ENCODE measurements at regions not wholly inside any gene's neighbourhood (a gene's known extent, or its start where the extent isn't known, plus 50 kb on each side); places are given as distances from the start of the nearest gene placed in this dataset.

DNA sequence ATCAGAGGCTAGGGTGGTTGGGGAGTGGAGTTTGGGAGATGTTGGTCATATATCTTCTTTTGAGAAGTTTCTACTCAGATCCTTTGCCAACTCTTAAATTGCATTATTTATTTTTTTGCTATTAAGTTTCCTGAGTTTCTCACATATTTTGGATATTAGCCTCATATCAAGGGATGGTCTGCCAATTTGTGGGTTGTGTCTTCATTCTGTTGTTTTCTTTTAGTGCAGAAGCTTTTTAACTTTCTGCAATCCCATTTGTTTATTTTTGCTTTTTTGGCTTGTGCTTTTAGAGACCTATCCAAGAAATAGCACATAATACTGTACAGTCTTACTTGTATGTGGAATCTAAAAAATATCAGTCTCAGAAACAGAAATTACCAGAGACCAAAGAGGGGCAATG lies 509.2 kb upstream of the HS3ST1 start:
- H3K4me3 ChIP-seq = no peak overlapping the region
- intact Hi-C loops (cut with micrococcal nuclease; ENCODE audit: unreplicated experiment) = no loop called here
- no peaks in the 10 kb centered on the region for H3K4me1 ChIP-seq (replicated peaks; ENCODE audit: insufficient read depth)
- H3K9me2 ChIP-seq (ENCODE audit: insufficient read depth) = no peaks in the 10 kb centered on the region
- no peaks in the 10 kb centered on the region for H4K20me1 ChIP-seq (ENCODE audit: insufficient read depth)
- no peaks in the 10 kb centered on the region for H3F3A ChIP-seq (ENCODE audit: insufficient read depth, low read depth)
- no peak for DNase-seq
- no peaks in the 10 kb centered on the region for H3K36me3 ChIP-seq (ENCODE audit: low read depth)
- no peak for TF ChIP-seq EZH2 (IDR thresholded peaks at IDR 0.05; ENCODE audit: low read depth)
- no peak for TF ChIP-seq CTCF (conservative IDR thresholded peaks at IDR 0.05)
- ChIA-PET POLR2A (ENCODE audit: unreplicated experiment) (interaction anchor here (0.6 kb wide), 1 partner anchor 206 kb away, joined by 7 read pairs; no protein-coding TSS in a partner anchor), CTCF (no interaction called here)
- no peak overlapping the region for H3K27ac ChIP-seq
- H2AFZ ChIP-seq = no peak overlapping the region
- no TSS peak for BruUV-seq (replicated peaks)
- H3K79me2 ChIP-seq (ENCODE audit: low read depth) = no peaks in the 10 kb centered on the region
- no peaks in the 10 kb centered on the region for H3K9me3 ChIP-seq (ENCODE audit: insufficient read depth, low read depth)
- H3K27me3 ChIP-seq (ENCODE audit: insufficient read depth, low read depth) = no peaks in the 10 kb centered on the region
- no peak overlapping the region for H3K4me2 ChIP-seq

DNA sequence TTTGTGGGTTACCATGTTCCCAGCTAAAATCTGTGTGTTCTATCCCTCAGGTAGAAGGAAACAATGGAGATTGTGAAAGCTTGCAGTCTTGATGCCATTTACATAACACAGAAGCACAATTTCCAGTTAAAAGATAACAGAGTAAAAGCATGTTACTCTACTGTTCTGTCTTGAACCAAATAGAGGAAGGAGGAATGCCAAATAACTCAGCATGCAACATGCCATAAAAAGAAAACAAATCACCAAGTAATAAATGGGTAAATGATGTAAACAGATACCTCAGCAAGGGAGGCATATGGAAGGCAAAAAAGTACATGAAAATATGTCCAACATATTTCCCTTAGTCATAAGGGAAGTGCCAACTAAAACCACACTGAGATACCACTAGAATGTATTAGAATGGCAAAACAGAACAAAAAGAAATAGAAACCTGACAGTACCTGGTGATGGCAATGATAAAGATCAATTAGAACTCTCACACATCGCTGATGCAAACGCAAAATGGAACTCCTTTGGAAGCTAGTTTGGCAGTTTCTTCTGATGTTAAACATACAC lies 502.6 kb upstream of the HS3ST1 start:
- no peaks in the 10 kb centered on the region; the same call in 1 of the 2 replicates for H4K20me1 ChIP-seq (ENCODE audit: insufficient read depth)
- H2AFZ ChIP-seq = no peak overlapping the region
- intact Hi-C loops (cut with micrococcal nuclease; ENCODE audit: unreplicated experiment) = no loop called here
- H3K79me2 ChIP-seq (ENCODE audit: low read depth) = no peaks in the 10 kb centered on the region
- H3K9me2 ChIP-seq (ENCODE audit: insufficient read depth) = no peaks in the 10 kb centered on the region
- no peaks in the 10 kb centered on the region for H3K9me3 ChIP-seq (ENCODE audit: insufficient read depth, low read depth)
- H3K27ac ChIP-seq = no peak overlapping the region
- ChIA-PET CTCF (no interaction called here), POLR2A (ENCODE audit: unreplicated experiment) (no interaction called here)
- no peaks in the 10 kb centered on the region for H3K36me3 ChIP-seq (ENCODE audit: low read depth)
- BruUV-seq (replicated peaks) = no TSS peak
- H3K4me2 ChIP-seq = no peak overlapping the region
- no peaks in the 10 kb centered on the region for H3F3A ChIP-seq (ENCODE audit: insufficient read depth, low read depth)
- no peak overlapping the region for H3K4me3 ChIP-seq
- DNase-seq = no peak
- H3K4me1 ChIP-seq (replicated peaks; ENCODE audit: insufficient read depth) = no peaks in the 10 kb centered on the region
- TF ChIP-seq CTCF (conservative IDR thresholded peaks at IDR 0.05) (no peak), EZH2 (IDR thresholded peaks at IDR 0.05; ENCODE audit: low read depth) (no peak)
- H3K27me3 ChIP-seq (ENCODE audit: insufficient read depth, low read depth) = no peaks in the 10 kb centered on the region

DNA sequence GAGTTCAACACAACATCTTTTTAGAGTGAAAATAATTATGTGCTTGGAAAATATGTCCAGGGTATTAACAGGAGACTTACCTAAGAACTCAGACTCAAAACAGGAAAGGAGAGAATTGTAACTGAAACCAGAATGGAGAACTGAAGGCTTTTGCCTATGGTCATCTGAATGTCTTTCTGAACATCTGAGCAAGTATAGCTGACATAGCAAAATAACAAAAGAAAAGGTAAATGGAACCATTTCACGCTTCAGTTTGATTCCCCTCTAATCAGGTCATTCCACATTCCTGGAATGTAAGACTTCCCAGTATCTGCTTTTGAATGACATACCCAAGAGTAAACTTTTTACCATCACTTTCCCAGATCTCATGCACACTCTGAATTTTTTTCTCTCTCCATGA lies 500.4 kb upstream of the HS3ST1 start:
- intact Hi-C loops (cut with micrococcal nuclease; ENCODE audit: unreplicated experiment) = no loop called here
- Histone ChIP-seq H4K20me1 (ENCODE audit: insufficient read depth) (no peaks in the 10 kb centered on the region; the same call in 1 of the 2 replicates), H3K4me3 (no peak overlapping the region), H3K4me2 (no peak overlapping the region), H3K4me1 (replicated peaks; ENCODE audit: insufficient read depth) (no peaks in the 10 kb centered on the region), H3K27me3 (ENCODE audit: insufficient read depth, low read depth) (no peaks in the 10 kb centered on the region), H3K79me2 (ENCODE audit: low read depth) (no peaks in the 10 kb centered on the region), H2AFZ (no peak overlapping the region), H3F3A (ENCODE audit: insufficient read depth, low read depth) (no peaks in the 10 kb centered on the region), H3K27ac (no peak overlapping the region), H3K9me3 (ENCODE audit: insufficient read depth, low read depth) (no peaks in the 10 kb centered on the region), H3K36me3 (ENCODE audit: low read depth) (no peaks in the 10 kb centered on the region), H3K9me2 (ENCODE audit: insufficient read depth) (no peaks in the 10 kb centered on the region)
- CTCF ChIA-PET = no interaction called here
- TF ChIP-seq CTCF (conservative IDR thresholded peaks at IDR 0.05) (no peak), EZH2 (IDR thresholded peaks at IDR 0.05; ENCODE audit: low read depth) (no peak)
- BruUV-seq (replicated peaks) = no TSS peak
- POLR2A ChIA-PET (ENCODE audit: unreplicated experiment) = no interaction called here
- DNase-seq = no peak

Measured in PC-9 (cell line).